Hepatocyte (in vitro differentiated cells): ENCODE measurements at regions not wholly inside any gene's neighbourhood (a gene's known extent, or its start where the extent isn't known, plus 50 kb on each side); places are given as distances from the start of the nearest gene placed in this dataset.
"Not testable (repeated sequence)": the region's sequence is repeated elsewhere in the genome, so short reads cannot be mapped to it uniquely, and the experiment has no call there.

Source experiments
- DNase-seq: peaks from one replicate; pipeline ENCODE4 v3.0.0-alpha.2; 2016; ENCODE audit warnings: low spot score
- H2AFZ ChIP-seq: fragments of 200-600 bp; sonication (generic); 2 replicates; pipeline ENCODE4 v1.6.0; 2016; ENCODE audit warnings: antibody characterized with exemption, mild to moderate bottlenecking
- H3K27ac ChIP-seq: fragments of 200-600 bp; sonication (generic); 2 replicates; pipeline ENCODE4 v1.5.1; 2016; ENCODE audit warnings: mild to moderate bottlenecking
- H3K27me3 ChIP-seq: fragments of 200-600 bp; sonication (generic); 2 replicates; pipeline ENCODE4 v1.6.1; 2016
- H3K36me3 ChIP-seq: fragments of 200-600 bp; sonication (generic); replicated peaks from 2 replicates; pipeline ENCODE4 v1.5.1; 2016; ENCODE audit warnings: low read depth; ENCODE audit not compliant: insufficient read depth
- H3K4me1 ChIP-seq: fragments of 200-600 bp; sonication (generic); 2 replicates; pipeline ENCODE4 v1.5.1; 2016; ENCODE audit warnings: mild to moderate bottlenecking, moderate library complexity; ENCODE audit not compliant: insufficient read depth
- H3K4me2 ChIP-seq: fragments of 200-600 bp; sonication (generic); 2 replicates; pipeline ENCODE4 v1.6.0; 2016
- H3K4me3 ChIP-seq: fragments of 200-600 bp; sonication (generic); 2 replicates; pipeline ENCODE4 v1.5.1; 2016; ENCODE audit warnings: mild to moderate bottlenecking
- H3K79me2 ChIP-seq: fragments of 200-600 bp; sonication (generic); 2 replicates; pipeline ENCODE4 v1.6.0; 2017; ENCODE audit warnings: mild to moderate bottlenecking
- H3K9me2 ChIP-seq: fragments of 200-600 bp; sonication (generic); replicated peaks from 2 replicates; pipeline ENCODE4 v1.6.0; 2017; ENCODE audit warnings: mild to moderate bottlenecking; ENCODE audit not compliant: insufficient read depth
- H3K9me3 ChIP-seq: fragments of 200-600 bp; sonication (generic); 2 replicates; pipeline ENCODE4 v1.5.1; 2016; ENCODE audit warnings: low read depth, mild to moderate bottlenecking
- H4K20me1 ChIP-seq: fragments of 200-600 bp; sonication (generic); 2 replicates; pipeline ENCODE4 v1.6.0; 2016; ENCODE audit warnings: mild to moderate bottlenecking; ENCODE audit not compliant: insufficient read depth, poor library complexity, severe bottlenecking
- CTCF ChIP-seq: fragments of 200-600 bp; sonication (generic); IDR thresholded peaks from 2 replicates; pipeline ENCODE4 v1.5.1; 2016; ENCODE audit warnings: antibody characterized with exemption, mild to moderate bottlenecking; ENCODE audit not compliant: poor library complexity
- EZH2 ChIP-seq: fragments of 200-600 bp; sonication (generic); IDR thresholded peaks from 2 replicates; pipeline ENCODE4 v1.6.1; 2016; ENCODE audit warnings: antibody characterized with exemption, mild to moderate bottlenecking, borderline replicate concordance
- EZH2phosphoT487 ChIP-seq: fragments of 200-600 bp; sonication (generic); IDR thresholded peaks from one replicate; pipeline ENCODE4 v1.6.1; 2018; ENCODE audit warnings: antibody characterized with exemption, mild to moderate bottlenecking, low read depth, moderate library complexity; ENCODE audit not compliant: unreplicated experiment, severe bottlenecking
- WGBS: methylation state at CpG from one replicate; pipeline ENCODE4 v1.1.6; 2016; ENCODE audit warnings: low lambda C conversion rate; ENCODE audit errors: missing lambda C conversion rate; 5-methylcytosine and 5-hydroxymethylcytosine counted together

- Histone ChIP-seq H3K4me1 (no peaks in the 10 kb centered on the region), H4K20me1 (no peaks in the 10 kb centered on the region), H3K9me2 (no peaks in the 10 kb centered on the region), H3K36me3 (no peaks in the 10 kb centered on the region), H2AFZ (no peak overlapping the region), H3K27me3 (no peaks in the 10 kb centered on the region), H3K4me2 (no peak overlapping the region), H3K4me3 (no peak overlapping the region), H3K27ac (no peak overlapping the region), H3K9me3 (no peaks in the 10 kb centered on the region), H3K79me2 (no peaks in the 10 kb centered on the region)
- WGBS = 89% methylated on average over 4 of the region's 4 CpGs
- DNase-seq = no peak
- no peak for TF ChIP-seq CTCF
- TF ChIP-seq EZH2phosphoT487 = no peak
- TF ChIP-seq EZH2 = no peak
Measured at GRCh38 chr4:18167831-18168230, 146.3 kb upstream of the LCORL start.

- no peak for DNase-seq
- H3K4me2 ChIP-seq = no peak overlapping the region
- H3K9me2 ChIP-seq = no peaks in the 10 kb centered on the region
- H3K4me3 ChIP-seq = no peak overlapping the region
- H2AFZ ChIP-seq = no peak overlapping the region
- H3K4me1 ChIP-seq = no peaks in the 10 kb centered on the region
- no peaks in the 10 kb centered on the region for H3K79me2 ChIP-seq
- no peak for TF ChIP-seq CTCF
- no peak for TF ChIP-seq EZH2
- TF ChIP-seq EZH2phosphoT487 = no peak
- H3K9me3 ChIP-seq = no peaks in the 10 kb centered on the region
- no peaks in the 10 kb centered on the region for H3K36me3 ChIP-seq
- WGBS = 73% methylated on average over 3 of the region's 3 CpGs
- H3K27ac ChIP-seq = no peak overlapping the region
- no peaks in the 10 kb centered on the region for H3K27me3 ChIP-seq
- H4K20me1 ChIP-seq = no peaks in the 10 kb centered on the region
Measured at GRCh38 chr4:18166925-18167324, 145.4 kb upstream of the LCORL start.

- Histone ChIP-seq H3K9me3 (no peaks in the 10 kb centered on the region), H2AFZ (no peak overlapping the region), H4K20me1 (no peaks in the 10 kb centered on the region), H3K4me3 (no peak overlapping the region), H3K27me3 (no peaks in the 10 kb centered on the region), H3K79me2 (no peaks in the 10 kb centered on the region), H3K36me3 (no peaks in the 10 kb centered on the region), H3K4me1 (no peaks in the 10 kb centered on the region), H3K9me2 (no peaks in the 10 kb centered on the region), H3K4me2 (no peak overlapping the region), H3K27ac (no peak overlapping the region)
- no peak for DNase-seq
- TF ChIP-seq EZH2phosphoT487 = no peak
- no peak for TF ChIP-seq EZH2
- no peak for TF ChIP-seq CTCF
- WGBS = 70% methylated on average over 1 of the region's 1 CpG
Measured at GRCh38 chr4:18162453-18162852, 140.9 kb upstream of the LCORL start.

GRCh38 chr4:18159117-18159912 is 137.8 kb upstream of the LCORL start:
- H3K27ac ChIP-seq, H3K27me3 ChIP-seq, H3K9me2 ChIP-seq, H3K36me3 ChIP-seq, H2AFZ ChIP-seq, H3K4me3 ChIP-seq, H3K79me2 ChIP-seq, H4K20me1 ChIP-seq, H3K9me3 ChIP-seq, H3K4me2 ChIP-seq, DNase-seq, H3K4me1 ChIP-seq: not testable (repeated sequence)
- WGBS = 97% methylated on average over 51 of the region's 51 CpGs
